ENCODE measurements at regions not wholly inside any gene's neighbourhood (a gene's known extent, or its start where the extent isn't known, plus 50 kb on each side); places are given as distances from the start of the nearest gene placed in this dataset.

- H3K36me3 ChIP-seq (ENCODE audit: insufficient read depth, insufficient read length, low read length), result no peaks in the 10 kb centered on the region
- H3K4me3 ChIP-seq (ENCODE audit: insufficient read length, low read depth), result no peak overlapping the region
- TF ChIP-seq YY1 (IDR thresholded peaks at IDR 0.05; ENCODE audit: insufficient read depth, insufficient read length) (no peak), ZNF274 (IDR thresholded peaks at IDR 0.05; ENCODE audit: low read depth, low read length) (no peak), SUZ12 (IDR thresholded peaks at IDR 0.05; ENCODE audit: extremely low read depth, insufficient read depth, insufficient read length) (no peak)
- no peaks in the 10 kb centered on the region for H3K4me1 ChIP-seq (ENCODE audit: insufficient read depth, insufficient read length)
- H3K27me3 ChIP-seq (ENCODE audit: insufficient read depth, insufficient read length), result no peaks in the 10 kb centered on the region
- no peaks in the 10 kb centered on the region; the same call in 1 of the 2 replicates for H3K9me3 ChIP-seq (ENCODE audit: insufficient read depth, low read length)
- no peak overlapping the region for H3K9ac ChIP-seq (ENCODE audit: insufficient read length, low read depth)
- no peak for DNase-seq (ENCODE audit: low read depth, low spot score)
Measured at GRCh38 chr12:11549119-11549518, 100.4 kb upstream of the ETV6 start.

- Histone ChIP-seq H3K9me3 (ENCODE audit: insufficient read depth, low read length) (no peaks in the 10 kb centered on the region), H3K27me3 (ENCODE audit: insufficient read depth, insufficient read length) (no peaks in the 10 kb centered on the region), H3K36me3 (ENCODE audit: insufficient read depth, insufficient read length, low read length) (no peaks in the 10 kb centered on the region), H3K4me1 (ENCODE audit: insufficient read depth, insufficient read length) (no peaks in the 10 kb centered on the region), H3K4me3 (ENCODE audit: insufficient read length, low read depth) (no peak overlapping the region), H3K9ac (ENCODE audit: insufficient read length, low read depth) (no peak overlapping the region)
- peak; percentile 93 for DNase-seq (ENCODE audit: low read depth, low spot score)
- no peak for TF ChIP-seq YY1 (IDR thresholded peaks at IDR 0.05; ENCODE audit: insufficient read depth, insufficient read length)
- no peak for TF ChIP-seq SUZ12 (IDR thresholded peaks at IDR 0.05; ENCODE audit: extremely low read depth, insufficient read depth, insufficient read length)
- no peak for TF ChIP-seq ZNF274 (IDR thresholded peaks at IDR 0.05; ENCODE audit: low read depth, low read length)
Measured at GRCh38 chr12:11553871-11554533, 95.5 kb upstream of the ETV6 start.

- no peaks in the 10 kb centered on the region for H3K36me3 ChIP-seq (ENCODE audit: insufficient read depth, insufficient read length, low read length)
- H3K4me1 ChIP-seq (ENCODE audit: insufficient read depth, insufficient read length), result no peaks in the 10 kb centered on the region
- no peak overlapping the region for H3K9ac ChIP-seq (ENCODE audit: insufficient read length, low read depth)
- TF ChIP-seq SUZ12 (IDR thresholded peaks at IDR 0.05; ENCODE audit: extremely low read depth, insufficient read depth, insufficient read length) (no peak), YY1 (IDR thresholded peaks at IDR 0.05; ENCODE audit: insufficient read depth, insufficient read length) (no peak), ZNF274 (IDR thresholded peaks at IDR 0.05; ENCODE audit: low read depth, low read length) (no peak)
- H3K9me3 ChIP-seq (ENCODE audit: insufficient read depth, low read length), result no peaks in the 10 kb centered on the region
- no peak overlapping the region for H3K4me3 ChIP-seq (ENCODE audit: insufficient read length, low read depth)
- no peak for DNase-seq (ENCODE audit: low read depth, low spot score)
- H3K27me3 ChIP-seq (ENCODE audit: insufficient read depth, insufficient read length), result no peaks in the 10 kb centered on the region
Measured at GRCh38 chr12:11555195-11555594, 94.3 kb upstream of the ETV6 start.

- no peaks in the 10 kb centered on the region for H3K9me3 ChIP-seq (ENCODE audit: insufficient read depth, low read length)
- H3K9ac ChIP-seq (ENCODE audit: insufficient read length, low read depth), result no peak overlapping the region
- H3K4me3 ChIP-seq (ENCODE audit: insufficient read length, low read depth), result no peak overlapping the region
- TF ChIP-seq ZNF274 (IDR thresholded peaks at IDR 0.05; ENCODE audit: low read depth, low read length) (no peak), YY1 (IDR thresholded peaks at IDR 0.05; ENCODE audit: insufficient read depth, insufficient read length) (no peak), SUZ12 (IDR thresholded peaks at IDR 0.05; ENCODE audit: extremely low read depth, insufficient read depth, insufficient read length) (no peak)
- no peaks in the 10 kb centered on the region for H3K27me3 ChIP-seq (ENCODE audit: insufficient read depth, insufficient read length)
- H3K4me1 ChIP-seq (ENCODE audit: insufficient read depth, insufficient read length), result no peaks in the 10 kb centered on the region
- no peaks in the 10 kb centered on the region for H3K36me3 ChIP-seq (ENCODE audit: insufficient read depth, insufficient read length, low read length)
- DNase-seq (ENCODE audit: low read depth, low spot score), result no peak
Measured at GRCh38 chr12:11555743-11556625, 93.5 kb upstream of the ETV6 start.

GRCh38 chr12:11556682-11557081 lies 92.8 kb upstream of the ETV6 start:
- Histone ChIP-seq H3K9me3 (ENCODE audit: insufficient read depth, low read length) (no peaks in the 10 kb centered on the region), H3K4me1 (ENCODE audit: insufficient read depth, insufficient read length) (no peaks in the 10 kb centered on the region), H3K27me3 (ENCODE audit: insufficient read depth, insufficient read length) (no peaks in the 10 kb centered on the region), H3K9ac (ENCODE audit: insufficient read length, low read depth) (no peak overlapping the region), H3K36me3 (ENCODE audit: insufficient read depth, insufficient read length, low read length) (no peaks in the 10 kb centered on the region), H3K4me3 (ENCODE audit: insufficient read length, low read depth) (no peak overlapping the region)
- DNase-seq (ENCODE audit: low read depth, low spot score), result no peak
- TF ChIP-seq ZNF274 (IDR thresholded peaks at IDR 0.05; ENCODE audit: low read depth, low read length) (no peak), YY1 (IDR thresholded peaks at IDR 0.05; ENCODE audit: insufficient read depth, insufficient read length) (no peak), SUZ12 (IDR thresholded peaks at IDR 0.05; ENCODE audit: extremely low read depth, insufficient read depth, insufficient read length) (no peak)

GRCh38 chr12:11559626-11560340 lies 89.7 kb upstream of the ETV6 start:
- no peaks in the 10 kb centered on the region for H3K4me1 ChIP-seq (ENCODE audit: insufficient read depth, insufficient read length)
- no peaks in the 10 kb centered on the region for H3K36me3 ChIP-seq (ENCODE audit: insufficient read depth, insufficient read length, low read length)
- no peak for TF ChIP-seq SUZ12 (IDR thresholded peaks at IDR 0.05; ENCODE audit: extremely low read depth, insufficient read depth, insufficient read length)
- TF ChIP-seq YY1 (IDR thresholded peaks at IDR 0.05; ENCODE audit: insufficient read depth, insufficient read length), result no peak
- no peak for TF ChIP-seq ZNF274 (IDR thresholded peaks at IDR 0.05; ENCODE audit: low read depth, low read length)
- H3K27me3 ChIP-seq (ENCODE audit: insufficient read depth, insufficient read length), result no peaks in the 10 kb centered on the region
- no peak overlapping the region for H3K4me3 ChIP-seq (ENCODE audit: insufficient read length, low read depth)
- DNase-seq (ENCODE audit: low read depth, low spot score), result no peak
- no peaks in the 10 kb centered on the region for H3K9me3 ChIP-seq (ENCODE audit: insufficient read depth, low read length)
- H3K9ac ChIP-seq (ENCODE audit: insufficient read length, low read depth), result no peak overlapping the region

GRCh38 chr12:11561411-11561810 lies 88.1 kb upstream of the ETV6 start:
- Histone ChIP-seq H3K4me1 (ENCODE audit: insufficient read depth, insufficient read length) (no peaks in the 10 kb centered on the region), H3K9me3 (ENCODE audit: insufficient read depth, low read length) (no peaks in the 10 kb centered on the region), H3K27me3 (ENCODE audit: insufficient read depth, insufficient read length) (no peaks in the 10 kb centered on the region), H3K36me3 (ENCODE audit: insufficient read depth, insufficient read length, low read length) (no peaks in the 10 kb centered on the region), H3K9ac (ENCODE audit: insufficient read length, low read depth) (no peak overlapping the region), H3K4me3 (ENCODE audit: insufficient read length, low read depth) (no peak overlapping the region)
- TF ChIP-seq ZNF274 (IDR thresholded peaks at IDR 0.05; ENCODE audit: low read depth, low read length) (no peak), YY1 (IDR thresholded peaks at IDR 0.05; ENCODE audit: insufficient read depth, insufficient read length) (no peak), SUZ12 (IDR thresholded peaks at IDR 0.05; ENCODE audit: extremely low read depth, insufficient read depth, insufficient read length) (no peak)
- DNase-seq (ENCODE audit: low read depth, low spot score), result no peak
